Liver (tissue), 8 donors: ENCODE measurements at regions not wholly inside any gene's neighbourhood (a gene's known extent, or its start where the extent isn't known, plus 50 kb on each side); places are given as distances from the start of the nearest gene placed in this dataset.

Experiments
- DNase-seq: peaks from one replicate; pipeline ENCODE4 v3.0.0-alpha.2; 2017; ENCODE audit warnings: low spot score
- H3K27ac ChIP-seq, 2 donors: one replicate each; pipeline ENCODE4 v1.7.0; 2013; ENCODE audit warnings: inconsistent platforms in 2 of 2, low read length in 2 of 2, control low read depth in 1 of 2, low read depth in 1 of 2, mild to moderate bottlenecking in 1 of 2
- H3K27me3 ChIP-seq, 4 donors: one replicate each; pipeline versions ENCODE4 v1.6.1 to v1.7.0; 2013; ENCODE audit warnings: low read length in 3 of 4, inconsistent platforms in 1 of 4, mild to moderate bottlenecking in 1 of 4, moderate library complexity in 1 of 4; ENCODE audit not compliant: control insufficient read depth in 4 of 4, insufficient read depth in 4 of 4
- H3K36me3 ChIP-seq, 4 donors: one replicate each; pipeline versions ENCODE4 v1.6.1 to v1.7.0; 2013; ENCODE audit warnings: low read length in 3 of 4, mild to moderate bottlenecking in 3 of 4, low read depth in 1 of 4, moderate library complexity in 1 of 4; ENCODE audit not compliant: control insufficient read depth in 4 of 4, insufficient read depth in 3 of 4
- H3K4me1 ChIP-seq, 4 donors: one replicate each; pipeline versions ENCODE4 v1.6.1 to v1.7.0; 2013; ENCODE audit warnings: low read length in 3 of 4, mild to moderate bottlenecking in 3 of 4, moderate library complexity in 1 of 4; ENCODE audit not compliant: control insufficient read depth in 4 of 4, insufficient read depth in 4 of 4
- H3K4me3 ChIP-seq, 3 donors: one replicate each; pipeline versions ENCODE4 v1.6.1 to v1.7.0; 2013; ENCODE audit warnings: low read length in 3 of 3, control low read depth in 1 of 3, low read depth in 1 of 3, mild to moderate bottlenecking in 1 of 3
- H3K9ac ChIP-seq, 2 donors: one replicate each; pipeline ENCODE4 v1.7.0; 2013; ENCODE audit warnings: low read length in 2 of 2, mild to moderate bottlenecking in 2 of 2, moderate library complexity in 2 of 2, control low read depth in 1 of 2, low read depth in 1 of 2
- H3K9me3 ChIP-seq, 4 donors: one replicate each; pipeline versions ENCODE4 v1.6.1 to v1.7.0; 2013; ENCODE audit warnings: low read length in 3 of 4; ENCODE audit not compliant: control insufficient read depth in 4 of 4
- EGR1 ChIP-seq, 2 donors: IDR thresholded peaks; 2 replicates each; pipeline ENCODE4 v1.6.1; 2016 to 2018; ENCODE audit warnings: antibody characterized with exemption in 2 of 2, low read depth in 2 of 2
- FOXA1 ChIP-seq: IDR thresholded peaks from 2 replicates; pipeline ENCODE4 v1.6.1; 2016; ENCODE audit warnings: antibody characterized with exemption
- FOXA2 ChIP-seq: IDR thresholded peaks from 2 replicates; pipeline ENCODE4 v1.6.1; 2016; ENCODE audit warnings: antibody characterized with exemption
- GABPA ChIP-seq, 2 donors: IDR thresholded peaks in 1 of 2; conservative IDR thresholded peaks in 1 of 2; 2 replicates each; pipeline ENCODE4 v1.6.1; 2016; ENCODE audit warnings: antibody characterized with exemption in 2 of 2, mild to moderate bottlenecking in 1 of 2, moderate library complexity in 1 of 2
- HNF4A ChIP-seq, 2 donors: conservative IDR thresholded peaks; 2 replicates each; pipeline ENCODE4 v1.6.1; 2016; ENCODE audit warnings: antibody characterized with exemption in 2 of 2, mild to moderate bottlenecking in 2 of 2
- HNF4G ChIP-seq: IDR thresholded peaks from 2 replicates; pipeline ENCODE4 v1.6.1; 2016; ENCODE audit warnings: antibody characterized with exemption
- JUND ChIP-seq, 2 donors: IDR thresholded peaks; 2 replicates each; pipeline ENCODE4 v1.6.1; 2016; ENCODE audit warnings: antibody characterized with exemption in 2 of 2
- NR2F2 ChIP-seq: IDR thresholded peaks from 2 replicates; pipeline ENCODE4 v1.6.1; 2016; ENCODE audit warnings: antibody characterized with exemption
- RAD21 ChIP-seq, 2 donors: IDR thresholded peaks; 2 replicates each; pipeline ENCODE4 v1.6.1; 2016; ENCODE audit warnings: antibody characterized with exemption in 2 of 2, mild to moderate bottlenecking in 2 of 2
- RXRA ChIP-seq, 2 donors: IDR thresholded peaks; 2 replicates each; pipeline ENCODE4 v1.6.1; 2017 to 2018; ENCODE audit warnings: antibody characterized with exemption in 2 of 2, mild to moderate bottlenecking in 1 of 2
- SP1 ChIP-seq: IDR thresholded peaks from 2 replicates; pipeline ENCODE4 v1.6.1; 2018; ENCODE audit warnings: antibody characterized with exemption, mild to moderate bottlenecking
- TAF1 ChIP-seq: conservative IDR thresholded peaks from 2 replicates; pipeline ENCODE4 v1.6.1; 2016; ENCODE audit warnings: antibody characterized with exemption, mild to moderate bottlenecking
- WGBS: extraction: QIAGEN DNeasy Blood & Tissue Kit; methylation state at CpG from one replicate; pipeline ENCODE4 v1.1.7; 2013; 5-methylcytosine and 5-hydroxymethylcytosine counted together
- TF ChIP-seq, protein P1 (sequence below): IDR thresholded peaks from 2 replicates; pipeline ENCODE4 v1.6.1; 2016; ENCODE audit warnings: antibody characterized with exemption
- TF ChIP-seq, protein P2 (sequence below): IDR thresholded peaks from 2 replicates; pipeline ENCODE4 v1.6.1; 2016; ENCODE audit warnings: antibody characterized with exemption, mild to moderate bottlenecking
- TF ChIP-seq, protein P3 (sequence below): fragments of 150-350 bp; IDR thresholded peaks from 2 replicates; pipeline ENCODE4 v1.5.1; 2017; ENCODE audit warnings: improper control_type of control experiment, low read depth, low read length; ENCODE audit not compliant: missing input control
- TF ChIP-seq, protein P4 (sequence below): IDR thresholded peaks from 2 replicates; pipeline ENCODE4 v1.6.1; 2016; ENCODE audit warnings: antibody characterized with exemption
- TF ChIP-seq, protein P5 (sequence below): IDR thresholded peaks from 2 replicates; pipeline ENCODE4 v1.6.1; 2016; ENCODE audit warnings: antibody characterized with exemption
- donor health status: healthy.
- donor health status: healthy.
- donor health status: healthy.
- donor health status: healthy.
- donor health status: healthy.

DNA sequence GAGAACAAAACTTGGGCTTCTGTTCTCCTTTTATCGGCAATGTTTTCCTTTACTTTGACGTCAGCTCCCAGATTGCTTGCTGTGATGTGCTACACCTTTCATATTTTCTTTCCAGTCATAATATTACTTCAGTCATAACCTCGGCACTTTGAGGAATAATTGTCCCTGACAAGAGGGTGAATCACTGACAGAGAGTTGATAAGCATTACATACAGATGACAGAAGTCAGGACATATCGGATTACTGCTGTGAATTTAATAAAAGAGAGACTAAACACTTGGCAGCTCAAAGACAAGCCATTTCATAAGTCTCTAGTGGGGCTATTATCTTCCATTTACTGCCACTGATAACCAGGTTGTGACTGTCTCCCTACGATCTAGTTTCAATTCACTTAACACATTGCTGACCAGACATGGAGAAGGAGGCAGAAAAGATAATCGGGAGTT is 362.1 kb upstream of the ARRDC4 start:
- WGBS: 68% methylated on average over 6 of the region's 6 CpGs
- no peak overlapping the region for H3K4me3 ChIP-seq
- H3K27me3 ChIP-seq: no peaks in the 10 kb centered on the region
- H3K9ac ChIP-seq: no peak overlapping the region
- H3K4me1 ChIP-seq: no peaks in the 10 kb centered on the region
- H3K9me3 ChIP-seq: no peaks in the 10 kb centered on the region
- no peak overlapping the region for H3K27ac ChIP-seq
- no peaks in the 10 kb centered on the region for H3K36me3 ChIP-seq
- no peak for TF ChIP-seq NR2F2
- TF ChIP-seq, protein P1, sequence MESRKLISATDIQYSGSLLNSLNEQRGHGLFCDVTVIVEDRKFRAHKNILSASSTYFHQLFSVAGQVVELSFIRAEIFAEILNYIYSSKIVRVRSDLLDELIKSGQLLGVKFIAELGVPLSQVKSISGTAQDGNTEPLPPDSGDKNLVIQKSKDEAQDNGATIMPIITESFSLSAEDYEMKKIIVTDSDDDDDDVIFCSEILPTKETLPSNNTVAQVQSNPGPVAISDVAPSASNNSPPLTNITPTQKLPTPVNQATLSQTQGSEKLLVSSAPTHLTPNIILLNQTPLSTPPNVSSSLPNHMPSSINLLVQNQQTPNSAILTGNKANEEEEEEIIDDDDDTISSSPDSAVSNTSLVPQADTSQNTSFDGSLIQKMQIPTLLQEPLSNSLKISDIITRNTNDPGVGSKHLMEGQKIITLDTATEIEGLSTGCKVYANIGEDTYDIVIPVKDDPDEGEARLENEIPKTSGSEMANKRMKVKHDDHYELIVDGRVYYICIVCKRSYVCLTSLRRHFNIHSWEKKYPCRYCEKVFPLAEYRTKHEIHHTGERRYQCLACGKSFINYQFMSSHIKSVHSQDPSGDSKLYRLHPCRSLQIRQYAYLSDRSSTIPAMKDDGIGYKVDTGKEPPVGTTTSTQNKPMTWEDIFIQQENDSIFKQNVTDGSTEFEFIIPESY: no peak
- TF ChIP-seq, protein P2, sequence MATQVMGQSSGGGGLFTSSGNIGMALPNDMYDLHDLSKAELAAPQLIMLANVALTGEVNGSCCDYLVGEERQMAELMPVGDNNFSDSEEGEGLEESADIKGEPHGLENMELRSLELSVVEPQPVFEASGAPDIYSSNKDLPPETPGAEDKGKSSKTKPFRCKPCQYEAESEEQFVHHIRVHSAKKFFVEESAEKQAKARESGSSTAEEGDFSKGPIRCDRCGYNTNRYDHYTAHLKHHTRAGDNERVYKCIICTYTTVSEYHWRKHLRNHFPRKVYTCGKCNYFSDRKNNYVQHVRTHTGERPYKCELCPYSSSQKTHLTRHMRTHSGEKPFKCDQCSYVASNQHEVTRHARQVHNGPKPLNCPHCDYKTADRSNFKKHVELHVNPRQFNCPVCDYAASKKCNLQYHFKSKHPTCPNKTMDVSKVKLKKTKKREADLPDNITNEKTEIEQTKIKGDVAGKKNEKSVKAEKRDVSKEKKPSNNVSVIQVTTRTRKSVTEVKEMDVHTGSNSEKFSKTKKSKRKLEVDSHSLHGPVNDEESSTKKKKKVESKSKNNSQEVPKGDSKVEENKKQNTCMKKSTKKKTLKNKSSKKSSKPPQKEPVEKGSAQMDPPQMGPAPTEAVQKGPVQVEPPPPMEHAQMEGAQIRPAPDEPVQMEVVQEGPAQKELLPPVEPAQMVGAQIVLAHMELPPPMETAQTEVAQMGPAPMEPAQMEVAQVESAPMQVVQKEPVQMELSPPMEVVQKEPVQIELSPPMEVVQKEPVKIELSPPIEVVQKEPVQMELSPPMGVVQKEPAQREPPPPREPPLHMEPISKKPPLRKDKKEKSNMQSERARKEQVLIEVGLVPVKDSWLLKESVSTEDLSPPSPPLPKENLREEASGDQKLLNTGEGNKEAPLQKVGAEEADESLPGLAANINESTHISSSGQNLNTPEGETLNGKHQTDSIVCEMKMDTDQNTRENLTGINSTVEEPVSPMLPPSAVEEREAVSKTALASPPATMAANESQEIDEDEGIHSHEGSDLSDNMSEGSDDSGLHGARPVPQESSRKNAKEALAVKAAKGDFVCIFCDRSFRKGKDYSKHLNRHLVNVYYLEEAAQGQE: no peak
- TF ChIP-seq HNF4A (conservative IDR thresholded peaks at IDR 0.05): no peak
- TF ChIP-seq HNF4G: no peak
- TF ChIP-seq, protein P3, sequence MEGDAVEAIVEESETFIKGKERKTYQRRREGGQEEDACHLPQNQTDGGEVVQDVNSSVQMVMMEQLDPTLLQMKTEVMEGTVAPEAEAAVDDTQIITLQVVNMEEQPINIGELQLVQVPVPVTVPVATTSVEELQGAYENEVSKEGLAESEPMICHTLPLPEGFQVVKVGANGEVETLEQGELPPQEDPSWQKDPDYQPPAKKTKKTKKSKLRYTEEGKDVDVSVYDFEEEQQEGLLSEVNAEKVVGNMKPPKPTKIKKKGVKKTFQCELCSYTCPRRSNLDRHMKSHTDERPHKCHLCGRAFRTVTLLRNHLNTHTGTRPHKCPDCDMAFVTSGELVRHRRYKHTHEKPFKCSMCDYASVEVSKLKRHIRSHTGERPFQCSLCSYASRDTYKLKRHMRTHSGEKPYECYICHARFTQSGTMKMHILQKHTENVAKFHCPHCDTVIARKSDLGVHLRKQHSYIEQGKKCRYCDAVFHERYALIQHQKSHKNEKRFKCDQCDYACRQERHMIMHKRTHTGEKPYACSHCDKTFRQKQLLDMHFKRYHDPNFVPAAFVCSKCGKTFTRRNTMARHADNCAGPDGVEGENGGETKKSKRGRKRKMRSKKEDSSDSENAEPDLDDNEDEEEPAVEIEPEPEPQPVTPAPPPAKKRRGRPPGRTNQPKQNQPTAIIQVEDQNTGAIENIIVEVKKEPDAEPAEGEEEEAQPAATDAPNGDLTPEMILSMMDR: no peak
- TF ChIP-seq, protein P4, sequence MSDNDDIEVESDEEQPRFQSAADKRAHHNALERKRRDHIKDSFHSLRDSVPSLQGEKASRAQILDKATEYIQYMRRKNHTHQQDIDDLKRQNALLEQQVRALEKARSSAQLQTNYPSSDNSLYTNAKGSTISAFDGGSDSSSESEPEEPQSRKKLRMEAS: no peak
- TF ChIP-seq FOXA1: no peak
- TF ChIP-seq, protein P5, sequence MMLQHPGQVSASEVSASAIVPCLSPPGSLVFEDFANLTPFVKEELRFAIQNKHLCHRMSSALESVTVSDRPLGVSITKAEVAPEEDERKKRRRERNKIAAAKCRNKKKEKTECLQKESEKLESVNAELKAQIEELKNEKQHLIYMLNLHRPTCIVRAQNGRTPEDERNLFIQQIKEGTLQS: no peak
- TF ChIP-seq SP1: no peak
- no peak for TF ChIP-seq TAF1
- no peak for TF ChIP-seq FOXA2
- no peak for TF ChIP-seq JUND (IDR thresholded peaks at IDR 0.05)
- TF ChIP-seq GABPA (IDR thresholded peaks at IDR 0.05 in 1 of 2, conservative IDR thresholded peaks at IDR 0.05 in 1 of 2): no peak
- no peak for TF ChIP-seq EGR1 (IDR thresholded peaks at IDR 0.05; ENCODE audit: low read depth in 2 of 2)
- TF ChIP-seq RXRA (IDR thresholded peaks at IDR 0.05): no peak
- TF ChIP-seq RAD21 (IDR thresholded peaks at IDR 0.05): no peak
- DNase-seq: no peak

DNA sequence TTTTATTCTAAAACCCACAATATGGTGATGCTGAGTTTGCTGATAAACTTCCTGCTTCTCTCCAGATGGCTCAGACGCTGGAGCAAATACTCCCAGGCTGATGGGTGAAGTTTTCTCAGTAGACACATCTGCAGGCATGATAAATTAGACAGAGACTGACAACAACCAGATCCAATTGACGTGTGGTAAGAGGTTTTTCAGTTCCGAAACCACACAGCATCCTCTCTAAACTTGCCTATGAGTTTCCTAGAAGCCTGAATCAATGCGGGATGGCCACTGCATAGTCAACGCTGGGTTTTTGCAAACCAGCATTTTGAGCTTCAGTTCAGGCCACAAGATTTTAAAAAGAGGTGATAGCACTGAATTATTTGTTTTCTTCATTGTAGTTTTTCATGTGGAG is 360.3 kb upstream of the ARRDC4 start:
- Histone ChIP-seq H3K36me3 (no peaks in the 10 kb centered on the region), H3K9ac (no peak overlapping the region), H3K27ac (no peak overlapping the region), H3K9me3 (no peaks in the 10 kb centered on the region), H3K4me1 (no peaks in the 10 kb centered on the region), H3K27me3 (no peaks in the 10 kb centered on the region), H3K4me3 (no peak overlapping the region)
- TF ChIP-seq HNF4A (conservative IDR thresholded peaks at IDR 0.05) (no peak), JUND (IDR thresholded peaks at IDR 0.05) (no peak)
- DNase-seq: no peak
- 67% methylated on average over 5 of the region's 5 CpGs for WGBS
